A673 (cell line): ENCODE measurements at regions not wholly inside any gene's neighbourhood (a gene's known extent, or its start where the extent isn't known, plus 50 kb on each side); places are given as distances from the start of the nearest gene placed in this dataset.

Experiments used
- EZH2 ChIP-seq: fragments of 200-600 bp; sonication (generic); IDR thresholded peaks from 2 replicates; pipeline ENCODE4 v1.6.1; 2017; ENCODE audit warnings: borderline replicate concordance, low read depth, mild to moderate bottlenecking, mixed read lengths, antibody characterized with exemption, low read length; ENCODE audit not compliant: poor library complexity, severe bottlenecking
- TF ChIP-seq, protein P1 (sequence below): fragments of 300-800, 200-600 bp; sonication (generic); conservative IDR thresholded peaks from 2 replicates; pipeline ENCODE4 v1.5.1; 2017; ENCODE audit warnings: low read depth, mild to moderate bottlenecking, antibody characterized with exemption, low read length, moderate library complexity, mixed read lengths

DNA sequence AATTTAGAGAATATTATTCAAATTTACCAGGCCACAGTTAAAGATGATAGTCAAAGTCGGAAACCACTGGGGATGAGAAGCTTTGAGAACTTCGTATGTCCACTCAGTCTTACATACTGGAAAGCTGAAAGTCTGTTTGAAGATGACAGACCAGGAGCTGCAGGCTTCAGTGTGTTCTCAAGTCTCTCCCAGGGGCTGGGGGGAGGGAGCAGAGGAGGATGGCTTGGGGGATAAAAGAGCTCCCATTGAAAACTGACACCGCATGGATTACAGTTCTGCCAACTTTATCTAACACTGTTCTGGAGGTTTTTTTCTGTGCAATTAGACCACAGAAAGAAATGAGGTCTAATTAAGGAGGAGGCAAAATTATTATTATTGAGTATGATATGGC lies 170.5 kb upstream of the ALKAL2 start:
- TF ChIP-seq, protein P1, sequence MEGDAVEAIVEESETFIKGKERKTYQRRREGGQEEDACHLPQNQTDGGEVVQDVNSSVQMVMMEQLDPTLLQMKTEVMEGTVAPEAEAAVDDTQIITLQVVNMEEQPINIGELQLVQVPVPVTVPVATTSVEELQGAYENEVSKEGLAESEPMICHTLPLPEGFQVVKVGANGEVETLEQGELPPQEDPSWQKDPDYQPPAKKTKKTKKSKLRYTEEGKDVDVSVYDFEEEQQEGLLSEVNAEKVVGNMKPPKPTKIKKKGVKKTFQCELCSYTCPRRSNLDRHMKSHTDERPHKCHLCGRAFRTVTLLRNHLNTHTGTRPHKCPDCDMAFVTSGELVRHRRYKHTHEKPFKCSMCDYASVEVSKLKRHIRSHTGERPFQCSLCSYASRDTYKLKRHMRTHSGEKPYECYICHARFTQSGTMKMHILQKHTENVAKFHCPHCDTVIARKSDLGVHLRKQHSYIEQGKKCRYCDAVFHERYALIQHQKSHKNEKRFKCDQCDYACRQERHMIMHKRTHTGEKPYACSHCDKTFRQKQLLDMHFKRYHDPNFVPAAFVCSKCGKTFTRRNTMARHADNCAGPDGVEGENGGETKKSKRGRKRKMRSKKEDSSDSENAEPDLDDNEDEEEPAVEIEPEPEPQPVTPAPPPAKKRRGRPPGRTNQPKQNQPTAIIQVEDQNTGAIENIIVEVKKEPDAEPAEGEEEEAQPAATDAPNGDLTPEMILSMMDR, result no peak
- TF ChIP-seq EZH2, result no peak
